NCI-H2081 treated with DMSO at 0.1 percent for 48 hours (cell line): ENCODE measurements at regions not wholly inside any gene's neighbourhood (a gene's known extent, or its start where the extent isn't known, plus 50 kb on each side); places are given as distances from the start of the nearest gene placed in this dataset.
A peak's percentile ranks its signal among the peaks of the same experiment; 100 is the strongest.

Source experiments
- DNase-seq: peaks from one replicate; lab custom pipeline; 2025; lab: John Stamatoyannopoulos, UW

GRCh38 chr11:27214713-27215112 is 148.3 kb downstream of the CCDC34 start:
- DNase-seq = no peak

DNA sequence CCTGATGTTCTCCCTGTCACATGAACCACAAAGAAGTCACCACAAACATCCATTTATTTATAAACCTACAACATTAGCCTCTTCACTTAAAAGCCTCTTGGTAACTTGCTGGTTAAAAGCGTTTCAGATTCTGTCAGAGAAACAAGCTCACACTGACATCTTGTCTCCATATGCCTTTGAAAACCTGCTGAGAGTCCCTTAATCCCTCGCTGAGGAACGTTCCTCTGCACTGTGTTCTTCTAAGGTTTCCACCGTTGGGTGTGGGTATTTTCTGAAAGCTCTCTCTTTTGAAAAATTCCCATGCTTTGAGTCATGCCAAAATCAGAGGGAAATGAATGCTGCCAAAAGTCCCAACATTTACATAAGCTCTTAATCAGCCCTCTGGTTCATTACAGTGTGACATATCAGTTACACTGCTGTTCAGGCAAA is 149.8 kb downstream of the CCDC34 start:
- DNase-seq = no peak

- DNase-seq = no peak
Measured at GRCh38 chr11:27212248-27212780, 150.7 kb downstream of the CCDC34 start.

DNA sequence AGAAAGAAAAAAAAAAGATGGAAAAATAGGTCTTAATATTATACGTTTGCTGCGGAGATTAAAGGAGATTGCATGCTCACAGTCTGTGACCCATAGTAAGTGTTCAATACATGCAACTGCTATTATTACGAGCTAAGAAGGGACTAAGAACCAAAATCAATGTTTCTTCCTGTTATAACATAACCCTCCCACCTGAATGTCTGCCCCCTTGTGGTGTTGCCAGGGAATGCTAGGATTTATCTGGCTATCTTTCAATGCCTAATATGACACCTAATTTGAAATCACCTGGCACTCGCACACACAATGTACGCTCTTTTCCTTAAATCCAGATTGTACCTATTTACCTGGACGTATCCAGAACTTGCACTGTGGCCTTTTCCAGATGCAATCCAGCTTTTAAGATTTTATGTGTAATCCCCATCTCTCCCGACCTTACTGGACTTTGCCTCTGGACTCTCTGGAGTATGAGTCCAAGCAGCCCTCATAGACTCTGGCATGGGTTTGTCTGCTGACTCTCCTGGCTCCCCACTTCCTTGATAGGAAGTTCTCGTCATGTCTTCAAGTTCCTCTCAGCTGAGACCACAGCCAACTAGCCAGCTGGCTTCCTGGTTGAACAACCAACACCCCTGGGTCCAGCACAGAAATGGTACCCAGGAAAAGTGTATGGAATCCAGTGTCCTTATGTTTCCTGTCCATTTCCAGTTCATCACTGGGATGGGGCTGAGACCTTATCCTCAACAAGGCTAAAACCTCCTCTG is 151.5 kb downstream of the CCDC34 start:
- DNase-seq = no peak

GRCh38 chr11:27210531-27210930 is 152.5 kb downstream of the CCDC34 start:
- no peak for DNase-seq

DNA sequence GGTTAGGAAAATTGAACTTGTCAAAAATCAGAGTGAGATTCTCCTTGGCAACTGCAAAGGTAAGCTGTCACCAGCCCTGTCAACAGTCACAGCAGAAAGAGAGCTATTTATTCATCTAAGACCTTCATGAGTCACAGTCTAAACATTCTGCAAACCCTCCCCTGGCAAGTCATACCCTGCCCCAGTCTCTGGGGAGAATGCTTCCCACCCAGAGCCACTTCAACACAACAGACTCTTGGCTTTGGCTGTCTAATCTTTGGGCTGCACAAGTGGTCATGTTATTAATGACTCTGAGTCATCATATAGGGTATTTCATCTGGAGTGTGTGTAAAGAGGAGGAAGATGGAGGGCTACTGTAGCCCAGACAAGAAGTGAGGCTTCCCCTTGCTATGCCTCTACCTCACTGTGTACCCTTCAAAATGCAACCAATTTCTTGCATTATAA is 153.4 kb downstream of the CCDC34 start:
- no peak for DNase-seq

DNA sequence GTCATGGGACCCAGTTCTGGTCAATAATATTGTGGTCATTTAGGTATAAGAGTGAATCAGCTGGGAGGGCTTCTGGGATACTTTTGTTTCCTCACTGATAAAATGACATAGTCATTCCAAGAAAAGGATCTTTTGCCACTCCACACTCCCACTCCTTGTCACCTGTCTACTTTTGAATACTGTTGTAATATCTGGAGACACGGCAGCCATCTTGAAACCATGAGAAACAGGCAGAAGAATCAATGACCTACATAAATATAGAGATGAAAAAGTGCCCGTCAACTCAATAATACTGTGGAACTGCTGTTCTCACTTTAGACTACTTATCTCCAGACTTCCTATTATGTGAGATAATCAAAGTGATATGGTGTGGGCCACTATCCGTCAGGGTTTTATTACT is 154.2 kb downstream of the CCDC34 start:
- no peak for DNase-seq

DNA sequence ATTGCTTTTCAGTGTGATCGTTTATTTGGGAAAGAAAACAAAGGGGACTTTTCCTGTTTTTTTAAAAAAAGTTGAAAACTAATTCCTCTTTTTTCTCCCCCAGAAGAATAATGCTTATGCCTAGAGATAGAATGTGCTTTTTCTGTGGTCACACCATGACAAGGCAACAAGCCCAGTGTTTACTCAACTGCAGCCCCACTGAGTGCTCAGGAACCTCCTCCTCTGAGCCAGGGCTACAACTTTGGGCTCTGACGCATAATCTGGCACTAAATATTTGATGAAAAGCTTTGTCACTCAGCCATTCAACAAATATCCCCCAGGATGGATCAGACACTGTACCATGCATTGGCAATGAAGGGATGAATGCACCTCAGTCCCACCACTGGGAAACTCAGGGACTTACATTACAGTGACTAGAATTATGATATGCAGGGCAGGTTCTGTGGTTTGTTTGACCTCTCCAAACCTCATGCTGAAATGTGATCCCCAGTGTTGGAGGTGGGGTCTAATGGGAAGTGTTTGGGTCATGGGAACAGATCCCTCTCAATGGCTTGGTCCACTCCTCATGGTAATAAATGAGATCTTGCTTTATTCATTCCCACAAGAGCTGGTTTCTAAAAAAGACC is 155.9 kb downstream of the CCDC34 start:
- no peak for DNase-seq

- no peak for DNase-seq
Measured at GRCh38 chr11:27205779-27206570, 157.0 kb downstream of the CCDC34 start.

DNA sequence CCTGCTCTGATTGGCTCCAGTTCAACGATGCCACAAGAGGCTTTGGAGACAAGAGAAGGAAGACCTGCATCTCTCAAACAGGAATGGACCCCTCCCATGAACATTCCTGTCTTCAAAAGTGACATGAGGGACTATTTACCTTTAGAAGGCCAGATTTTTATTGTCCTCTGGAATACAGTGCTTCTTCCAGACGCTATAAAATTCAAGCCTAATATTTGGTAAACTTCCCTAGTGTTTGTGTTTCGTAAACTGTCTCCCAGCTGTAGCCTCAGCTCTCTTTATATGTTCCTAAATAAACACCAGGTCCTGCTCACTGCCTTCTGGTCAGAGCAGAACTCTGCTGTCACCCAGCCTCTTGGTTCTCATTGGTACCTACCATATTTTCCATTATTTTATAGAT is 157.8 kb downstream of the CCDC34 start:
- no peak for DNase-seq

DNA sequence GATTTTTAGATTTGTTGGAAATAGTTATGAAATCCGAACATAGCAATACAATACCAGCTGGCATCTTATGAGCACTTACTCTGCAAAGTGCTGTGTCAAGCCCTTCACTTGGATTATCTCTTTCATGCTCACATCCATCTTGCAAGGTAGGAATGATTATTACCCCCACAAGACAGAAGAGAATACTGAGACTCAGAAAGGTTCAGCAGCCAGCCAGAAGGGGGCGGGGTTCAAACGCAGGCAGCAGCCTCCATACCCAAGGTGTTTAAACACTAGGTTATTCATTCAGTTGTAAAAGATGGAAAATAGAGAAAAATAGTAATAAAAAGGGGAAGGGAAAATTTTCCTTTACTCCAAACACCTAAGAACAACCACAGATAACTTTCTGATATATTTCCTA is 158.5 kb downstream of the CCDC34 start:
- DNase-seq = no peak

DNA sequence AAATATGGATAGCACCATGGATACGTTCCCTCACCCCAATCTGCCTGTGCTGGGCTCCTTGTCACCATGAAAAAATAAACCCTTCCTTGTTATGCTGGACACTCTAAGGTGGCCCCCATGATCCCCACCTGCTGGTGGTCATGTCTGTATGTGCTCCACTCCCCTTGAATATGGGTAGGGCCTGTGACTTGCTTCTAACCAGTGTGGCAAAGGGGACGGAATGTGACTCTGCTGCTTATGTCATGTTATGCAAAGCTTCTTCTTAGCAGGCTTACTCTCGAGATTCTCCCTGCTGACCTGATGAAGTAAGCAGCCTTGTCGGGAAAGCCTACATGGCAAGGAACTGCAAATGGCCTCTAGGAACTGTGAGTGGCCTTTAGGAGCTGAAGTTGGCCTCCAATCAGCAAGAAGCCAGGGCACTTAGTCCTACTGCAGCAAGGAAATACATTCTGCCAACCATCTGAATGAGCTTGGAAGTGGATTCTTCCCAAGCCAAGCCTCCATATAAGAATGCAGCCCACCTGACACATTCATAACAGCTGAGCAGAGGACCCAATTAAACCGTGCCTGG is 159.9 kb downstream of the CCDC34 start:
- DNase-seq = no peak

DNA sequence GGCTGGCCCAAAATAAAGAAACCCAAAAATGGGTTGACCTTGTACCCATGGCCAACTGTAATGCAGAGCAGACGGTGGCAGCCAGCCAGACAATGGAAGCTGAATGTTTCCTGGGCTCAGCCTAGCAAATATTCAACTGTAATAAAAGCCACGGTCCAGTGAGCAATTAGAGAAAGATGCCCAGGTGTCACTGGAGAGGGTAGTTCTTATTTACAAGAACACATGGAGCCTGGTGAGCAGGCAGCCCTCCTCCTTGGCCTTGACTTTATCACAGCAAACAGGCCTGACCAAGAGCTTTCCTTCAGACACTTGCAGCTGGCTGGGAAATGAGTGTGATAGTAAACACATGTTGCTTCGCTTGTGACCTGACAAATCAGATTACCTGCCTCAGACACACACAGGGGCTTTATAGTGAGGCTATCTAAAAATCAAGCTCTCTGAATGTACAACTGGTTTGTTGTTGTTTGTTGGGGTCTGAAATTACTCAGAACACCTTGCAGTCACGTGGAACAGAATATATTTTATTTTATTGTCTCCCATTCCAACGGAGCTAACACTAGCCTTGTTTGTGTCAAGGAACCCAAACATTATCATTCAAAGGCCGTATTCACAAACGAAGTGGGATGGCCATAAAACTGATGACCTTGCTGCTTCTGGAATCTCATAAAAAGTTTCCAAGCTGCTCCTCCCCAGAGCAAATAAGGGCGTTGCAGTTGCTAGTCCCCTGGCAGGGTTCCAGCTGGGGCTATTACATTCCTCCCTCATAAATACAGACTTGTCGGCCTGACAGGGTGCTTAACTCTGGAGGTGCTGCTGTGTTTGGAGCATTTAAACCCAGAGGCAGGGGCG is 161.1 kb downstream of the BBOX1 start:
- DNase-seq = peak; percentile 58

DNA sequence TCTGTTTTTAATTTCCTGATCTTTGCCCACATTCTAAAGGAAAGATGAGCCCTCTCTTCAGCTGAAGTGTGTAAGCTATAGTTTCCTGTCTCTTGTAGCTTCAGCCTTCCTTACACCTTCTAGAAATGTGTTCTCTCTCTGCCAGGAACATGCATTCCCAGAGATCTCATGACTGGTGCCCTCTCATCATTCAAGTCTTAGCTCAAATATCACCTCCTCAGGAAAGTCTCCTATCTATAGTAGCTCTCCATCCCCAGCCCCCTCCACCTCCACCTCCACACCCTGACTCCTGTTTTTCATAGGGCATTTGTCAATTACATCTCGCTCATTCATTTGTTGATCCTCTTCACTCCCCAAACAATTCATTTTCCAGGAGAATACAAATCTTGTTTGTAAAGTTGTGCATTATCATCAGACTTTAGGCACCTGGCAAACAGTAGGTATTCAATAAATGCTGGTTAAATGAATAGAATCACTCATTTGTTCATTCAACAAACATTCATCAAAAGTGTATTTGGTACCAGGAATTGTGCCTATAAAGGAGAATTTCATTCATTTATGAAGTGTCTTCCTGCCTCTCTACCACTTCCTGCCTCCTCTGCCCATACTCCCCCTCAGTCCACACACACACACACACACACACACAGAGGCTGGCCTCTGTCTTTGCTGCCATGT is 160.3 kb downstream of the BBOX1 start:
- DNase-seq = no peak

DNA sequence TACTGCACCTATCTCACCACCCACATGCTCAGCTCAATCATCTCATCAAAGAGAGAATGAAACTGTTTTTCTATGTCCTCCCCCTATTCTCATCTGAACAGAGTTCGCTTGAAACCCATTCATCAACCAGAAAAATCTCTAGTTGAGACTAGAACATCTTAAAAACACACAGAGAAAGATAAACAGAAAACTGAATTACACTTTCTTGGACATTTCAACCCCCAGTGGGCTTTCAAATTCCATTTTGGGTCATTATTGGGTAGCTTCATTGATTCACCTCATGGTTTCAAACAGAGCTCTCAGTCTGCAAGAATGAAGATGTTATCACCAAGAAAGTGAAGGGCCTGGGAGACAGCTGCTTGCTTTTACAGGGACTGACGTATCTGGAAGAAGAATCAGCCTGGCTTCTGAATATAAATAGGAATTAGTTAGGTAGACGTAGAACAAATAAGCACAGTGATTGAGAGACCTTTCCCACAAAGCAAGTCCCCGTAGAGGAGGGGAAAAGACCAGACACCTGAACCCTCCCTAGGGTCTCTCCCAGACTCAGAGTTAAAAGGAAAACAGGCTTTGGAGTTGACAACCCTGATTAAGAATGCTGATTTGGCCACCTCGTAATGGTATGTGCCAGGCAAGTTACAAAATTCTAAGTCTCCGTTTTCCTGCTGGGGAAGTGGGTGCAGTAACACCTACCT is 155.7 kb downstream of the BBOX1 start:
- DNase-seq = no peak

GRCh38 chr11:27195837-27196202 is 155.2 kb downstream of the BBOX1 start:
- no peak for DNase-seq

- DNase-seq = no peak
Measured at GRCh38 chr11:27194976-27195375, 154.4 kb downstream of the BBOX1 start.

DNA sequence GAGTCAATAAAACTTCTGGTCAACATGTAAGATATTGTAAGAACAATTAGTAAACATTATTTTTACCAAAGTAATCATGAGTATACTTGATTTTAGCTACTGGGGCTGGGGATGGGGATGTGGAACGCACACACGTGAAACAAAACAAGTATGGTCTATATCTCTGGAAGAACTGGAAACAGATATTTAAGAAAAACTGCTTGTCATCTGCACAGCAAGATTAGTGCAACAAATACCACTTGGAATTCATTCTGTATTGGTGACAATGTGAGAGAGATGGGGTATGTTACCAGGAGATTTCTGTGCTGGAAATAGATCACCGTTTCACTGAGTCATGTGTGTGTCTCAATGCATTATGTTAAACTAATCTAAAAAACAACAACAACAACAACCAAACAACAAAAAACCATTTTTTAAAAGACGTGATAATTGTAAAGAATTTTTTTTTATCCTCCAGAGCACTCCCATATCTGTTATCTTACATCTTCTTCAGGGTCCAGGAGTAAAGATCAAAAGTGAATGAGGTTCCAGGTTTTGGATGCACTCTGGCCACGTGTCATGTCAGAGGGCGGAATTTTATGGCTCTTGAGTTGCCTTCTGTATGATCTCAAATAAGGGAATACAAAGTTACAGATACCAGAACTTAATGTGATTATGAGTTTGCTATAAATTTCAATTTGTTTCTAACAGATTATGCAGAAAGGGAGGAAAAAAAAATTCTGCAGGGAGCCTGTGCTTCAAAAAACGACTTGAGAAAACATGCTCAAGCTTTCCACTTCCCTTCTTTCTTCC is 153.0 kb downstream of the BBOX1 start:
- no peak for DNase-seq

DNA sequence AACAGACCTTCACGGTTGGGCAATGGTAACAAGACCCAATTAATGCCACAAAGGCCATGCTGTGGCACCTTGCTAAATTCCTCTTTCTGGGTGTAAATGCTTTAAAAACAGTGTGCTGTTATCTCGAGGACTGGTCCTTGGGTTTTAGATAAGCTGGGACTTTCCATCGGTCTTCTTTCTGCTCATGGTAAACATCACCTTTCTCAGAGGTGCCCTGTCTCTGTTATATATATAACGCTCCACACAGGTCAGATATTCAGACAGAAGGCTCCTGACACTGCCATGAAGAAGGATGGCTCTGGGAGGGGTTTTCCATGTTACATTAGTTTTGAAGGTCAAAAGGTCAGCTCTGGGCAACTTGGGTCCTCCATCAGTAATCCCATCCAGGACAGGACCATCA is 151.6 kb downstream of the BBOX1 start:
- no peak for DNase-seq
